Dermis blood vessel endothelial cell (primary cell): ENCODE measurements at regions not wholly inside any gene's neighbourhood (a gene's known extent, or its start where the extent isn't known, plus 50 kb on each side); places are given as distances from the start of the nearest gene placed in this dataset.

Experiments used
- DNase-seq: peaks from one replicate; pipeline ENCODE4 v3.0.0; 2010

GRCh38 chr16:56140645-56141044 lies 50.6 kb upstream of the GNAO1 start:
- DNase-seq, result no peak

GRCh38 chr16:56137269-56137668 lies 54.0 kb upstream of the GNAO1 start:
- no peak for DNase-seq

GRCh38 chr16:56136256-56136655 lies 55.0 kb upstream of the GNAO1 start:
- no peak for DNase-seq

GRCh38 chr16:56134790-56135189 lies 56.5 kb upstream of the GNAO1 start:
- DNase-seq, result no peak

- DNase-seq, result no peak
These were observed 65.4 kb upstream of the GNAO1 start for GRCh38 chr16:56125922-56126321.

- DNase-seq, result no peak
These were observed 69.0 kb upstream of the GNAO1 start for GRCh38 chr16:56122251-56122650.

- no peak for DNase-seq
These were observed 70.2 kb upstream of the GNAO1 start for GRCh38 chr16:56121156-56121500.

GRCh38 chr16:56120447-56121155 lies 70.7 kb upstream of the GNAO1 start:
- DNase-seq, result no peak

GRCh38 chr16:56119133-56119532 lies 72.2 kb upstream of the GNAO1 start:
- no peak for DNase-seq

GRCh38 chr16:56116577-56116964 lies 74.7 kb upstream of the GNAO1 start:
- DNase-seq, result no peak

GRCh38 chr16:56115817-56116576 lies 75.3 kb upstream of the GNAO1 start:
- no peak for DNase-seq

GRCh38 chr16:56113223-56113622 lies 78.1 kb upstream of the GNAO1 start:
- no peak for DNase-seq

GRCh38 chr16:56111100-56111499 lies 80.2 kb upstream of the GNAO1 start:
- no peak for DNase-seq

- DNase-seq, result no peak
These were observed 81.3 kb upstream of the GNAO1 start for GRCh38 chr16:56109994-56110393.

- no peak for DNase-seq
These were observed 82.1 kb upstream of the GNAO1 start for GRCh38 chr16:56109205-56109604.

GRCh38 chr16:56108724-56109123 lies 82.6 kb upstream of the GNAO1 start:
- no peak for DNase-seq

- DNase-seq, result no peak
These were observed 83.2 kb upstream of the GNAO1 start for GRCh38 chr16:56108056-56108471.

- DNase-seq, result no peak
These were observed 84.8 kb upstream of the GNAO1 start for GRCh38 chr16:56106527-56106926.

- DNase-seq, result no peak
These were observed 88.4 kb upstream of the GNAO1 start for GRCh38 chr16:56102906-56103305.

GRCh38 chr16:56102183-56102686 lies 89.1 kb upstream of the GNAO1 start:
- no peak for DNase-seq

GRCh38 chr16:56101480-56101879 lies 89.8 kb upstream of the GNAO1 start:
- DNase-seq, result no peak

GRCh38 chr16:56097306-56097705 lies 94.0 kb upstream of the GNAO1 start:
- DNase-seq, result no peak

- DNase-seq, result no peak
These were observed 97.1 kb upstream of the GNAO1 start for GRCh38 chr16:56094231-56094630.

GRCh38 chr16:56093055-56093454 lies 98.2 kb upstream of the GNAO1 start:
- no peak for DNase-seq
